Panc1 (cell line): ENCODE measurements at regions not wholly inside any gene's neighbourhood (a gene's known extent, or its start where the extent isn't known, plus 50 kb on each side); places are given as distances from the start of the nearest gene placed in this dataset.

Source experiments
- CTCF ChIP-seq: fragments of 450-650 bp; IDR thresholded peaks from 2 replicates; pipeline ENCODE4 v1.5.1; 2017; ENCODE audit warnings: mild to moderate bottlenecking
- POLR2AphosphoS5 ChIP-seq: IDR thresholded peaks from 2 replicates; pipeline ENCODE4 v1.6.1; 2012; ENCODE audit warnings: mild to moderate bottlenecking, low read depth, low read length, moderate library complexity
- REST ChIP-seq, 2 experiments: IDR thresholded peaks; 2 replicates each; pipeline ENCODE4 v1.6.1; 2011 to 2012; ENCODE audit warnings: low read depth in 2 of 2, control low read depth in 1 of 2, low read length in 1 of 2, mild to moderate bottlenecking in 1 of 2, moderate library complexity in 1 of 2; ENCODE audit not compliant: insufficient read depth in 1 of 2
- TCF7L2 ChIP-seq: IDR thresholded peaks from 2 replicates; pipeline ENCODE4 v1.6.1; 2011; ENCODE audit warnings: mild to moderate bottlenecking, low read depth, low read length, inconsistent platforms

GRCh38 chr13:89880201-89880600, 1467.3 kb upstream of the MIR17HG start:
- TF ChIP-seq TCF7L2 (no peak), POLR2AphosphoS5 (no peak), CTCF (no peak), REST (IDR thresholded peaks at IDR 0.05; ENCODE audit: insufficient read depth in 1 of 2, low read depth in 2 of 2, low read length in 1 of 2) (no peak)
